HK-2 (cell line): ENCODE measurements at regions not wholly inside any gene's neighbourhood (a gene's known extent, or its start where the extent isn't known, plus 50 kb on each side); places are given as distances from the start of the nearest gene placed in this dataset.
"Not testable (repeated sequence)": the region's sequence is repeated elsewhere in the genome, so short reads cannot be mapped to it uniquely, and the experiment has no call there.

Experiments
- DNase-seq: peaks from one replicate; pipeline ENCODE4 v3.0.0-alpha.2; 2018; ENCODE audit not compliant: unreplicated experiment

GRCh38 chrX:9267415-9267814, 197.4 kb upstream of the TBL1X start:
- no peak for DNase-seq

- DNase-seq = no peak
Observed at GRCh38 chrX:9269134-9269533, 195.7 kb upstream of the TBL1X start.

- no peak for DNase-seq
Observed at GRCh38 chrX:9271789-9272525, 192.9 kb upstream of the TBL1X start.

- DNase-seq = no peak
Observed at GRCh38 chrX:9273744-9274143, 191.1 kb upstream of the TBL1X start.

- DNase-seq = no peak
Observed at GRCh38 chrX:9278475-9279233, 186.2 kb upstream of the TBL1X start.

GRCh38 chrX:9279234-9279544, 185.7 kb upstream of the TBL1X start:
- DNase-seq = no peak

- DNase-seq = no peak
Observed at GRCh38 chrX:9280831-9281230, 184.0 kb upstream of the TBL1X start.

GRCh38 chrX:9282325-9282724, 182.5 kb upstream of the TBL1X start:
- no peak for DNase-seq

GRCh38 chrX:9285342-9285771, 179.5 kb upstream of the TBL1X start:
- no peak for DNase-seq

GRCh38 chrX:9286234-9286633, 178.6 kb upstream of the TBL1X start:
- DNase-seq = no peak

GRCh38 chrX:9291629-9292028, 173.2 kb upstream of the TBL1X start:
- no peak for DNase-seq

GRCh38 chrX:9293051-9293496, 171.8 kb upstream of the TBL1X start:
- DNase-seq = no peak

GRCh38 chrX:9293903-9294302, 171.0 kb upstream of the TBL1X start:
- DNase-seq = no peak

- no peak for DNase-seq
Observed at GRCh38 chrX:9295551-9295950, 169.3 kb upstream of the TBL1X start.

GRCh38 chrX:9298221-9298620, 166.6 kb upstream of the TBL1X start:
- DNase-seq = no peak

- DNase-seq = not testable (repeated sequence)
Observed at GRCh38 chrX:9299681-9300080, 165.2 kb upstream of the TBL1X start.

GRCh38 chrX:9301836-9302235, 163.0 kb upstream of the TBL1X start:
- DNase-seq = no peak

GRCh38 chrX:9302381-9302780, 162.5 kb upstream of the TBL1X start:
- no peak for DNase-seq

- no peak for DNase-seq
Observed at GRCh38 chrX:9308426-9308825, 156.4 kb upstream of the TBL1X start.

- DNase-seq = no peak
Observed at GRCh38 chrX:9310616-9311015, 154.2 kb upstream of the TBL1X start.

GRCh38 chrX:9311421-9312160, 153.3 kb upstream of the TBL1X start:
- DNase-seq = no peak

GRCh38 chrX:9312922-9313867, 151.7 kb upstream of the TBL1X start:
- peak; percentile 27 for DNase-seq
